Cardiac fibroblast (primary cell): ENCODE measurements at regions not wholly inside any gene's neighbourhood (a gene's known extent, or its start where the extent isn't known, plus 50 kb on each side); places are given as distances from the start of the nearest gene placed in this dataset.

Source experiments
- DNase-seq, 2 donors: peaks; one replicate each; pipeline versions ENCODE4 v3.0.0 to v3.0.0-alpha.2; 2010; ENCODE audit warnings: low read depth in 2 of 2
- H3K4me3 ChIP-seq, 2 donors: replicated peaks in 1 of 2; 1 replicate in 1 of 2; 2 replicates in 1 of 2; pipeline ENCODE4 v1.5.1; 2011; ENCODE audit warnings: low read depth in 2 of 2, low read length in 2 of 2, mild to moderate bottlenecking in 2 of 2, moderate library complexity in 1 of 2
- TF ChIP-seq, protein P1 (sequence below): IDR thresholded peaks from one replicate; pipeline ENCODE4 v1.5.1; 2011; ENCODE audit warnings: low read depth, mild to moderate bottlenecking, low read length, inconsistent platforms

DNA sequence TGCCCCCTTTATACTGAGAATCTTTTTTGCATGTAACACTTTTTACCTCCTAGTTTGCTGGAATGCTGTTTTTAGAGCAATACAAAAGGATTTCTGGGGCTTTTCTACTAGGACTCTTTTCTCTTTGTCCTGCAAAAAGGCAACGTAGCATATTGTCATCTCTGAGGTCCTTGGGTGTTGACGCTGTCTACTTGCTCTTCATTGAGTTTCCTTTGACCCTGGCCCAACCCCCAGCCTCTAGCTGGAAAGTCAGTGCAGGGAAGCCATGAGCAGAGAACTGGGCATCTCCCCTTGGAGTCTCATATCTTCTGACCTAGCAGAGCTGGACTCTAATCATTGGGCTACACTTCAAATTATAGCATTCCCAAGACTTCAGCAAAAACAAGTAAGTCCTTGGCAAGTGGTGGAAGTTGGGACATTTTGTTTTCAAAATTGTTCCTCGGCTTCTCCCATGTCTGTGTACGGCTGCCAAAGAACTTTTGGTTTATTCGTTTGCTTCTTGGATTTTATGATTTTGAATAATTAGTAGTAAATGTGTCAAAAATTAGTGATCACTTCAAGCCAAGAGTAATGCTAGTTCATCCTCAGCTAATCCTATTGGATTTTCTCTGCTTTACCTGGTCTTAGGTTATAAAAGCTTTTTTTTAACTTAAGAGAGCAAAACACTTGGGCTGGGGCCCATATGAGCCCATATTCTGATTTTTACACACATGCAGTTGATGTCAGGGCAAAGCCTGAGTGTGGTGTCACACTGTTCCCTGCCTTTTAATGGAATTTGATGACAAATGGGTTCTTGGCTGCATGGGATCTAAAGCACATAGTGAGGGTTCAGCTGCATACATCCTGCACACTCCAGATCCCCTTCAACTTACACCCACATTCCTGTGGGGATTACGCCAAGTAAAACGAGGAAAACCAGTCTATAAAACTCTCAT is 419.5 kb upstream of the C2CD4B start:
- TF ChIP-seq, protein P1, sequence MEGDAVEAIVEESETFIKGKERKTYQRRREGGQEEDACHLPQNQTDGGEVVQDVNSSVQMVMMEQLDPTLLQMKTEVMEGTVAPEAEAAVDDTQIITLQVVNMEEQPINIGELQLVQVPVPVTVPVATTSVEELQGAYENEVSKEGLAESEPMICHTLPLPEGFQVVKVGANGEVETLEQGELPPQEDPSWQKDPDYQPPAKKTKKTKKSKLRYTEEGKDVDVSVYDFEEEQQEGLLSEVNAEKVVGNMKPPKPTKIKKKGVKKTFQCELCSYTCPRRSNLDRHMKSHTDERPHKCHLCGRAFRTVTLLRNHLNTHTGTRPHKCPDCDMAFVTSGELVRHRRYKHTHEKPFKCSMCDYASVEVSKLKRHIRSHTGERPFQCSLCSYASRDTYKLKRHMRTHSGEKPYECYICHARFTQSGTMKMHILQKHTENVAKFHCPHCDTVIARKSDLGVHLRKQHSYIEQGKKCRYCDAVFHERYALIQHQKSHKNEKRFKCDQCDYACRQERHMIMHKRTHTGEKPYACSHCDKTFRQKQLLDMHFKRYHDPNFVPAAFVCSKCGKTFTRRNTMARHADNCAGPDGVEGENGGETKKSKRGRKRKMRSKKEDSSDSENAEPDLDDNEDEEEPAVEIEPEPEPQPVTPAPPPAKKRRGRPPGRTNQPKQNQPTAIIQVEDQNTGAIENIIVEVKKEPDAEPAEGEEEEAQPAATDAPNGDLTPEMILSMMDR: no peak
- no peak for DNase-seq
- no peak overlapping the region for H3K4me3 ChIP-seq

DNA sequence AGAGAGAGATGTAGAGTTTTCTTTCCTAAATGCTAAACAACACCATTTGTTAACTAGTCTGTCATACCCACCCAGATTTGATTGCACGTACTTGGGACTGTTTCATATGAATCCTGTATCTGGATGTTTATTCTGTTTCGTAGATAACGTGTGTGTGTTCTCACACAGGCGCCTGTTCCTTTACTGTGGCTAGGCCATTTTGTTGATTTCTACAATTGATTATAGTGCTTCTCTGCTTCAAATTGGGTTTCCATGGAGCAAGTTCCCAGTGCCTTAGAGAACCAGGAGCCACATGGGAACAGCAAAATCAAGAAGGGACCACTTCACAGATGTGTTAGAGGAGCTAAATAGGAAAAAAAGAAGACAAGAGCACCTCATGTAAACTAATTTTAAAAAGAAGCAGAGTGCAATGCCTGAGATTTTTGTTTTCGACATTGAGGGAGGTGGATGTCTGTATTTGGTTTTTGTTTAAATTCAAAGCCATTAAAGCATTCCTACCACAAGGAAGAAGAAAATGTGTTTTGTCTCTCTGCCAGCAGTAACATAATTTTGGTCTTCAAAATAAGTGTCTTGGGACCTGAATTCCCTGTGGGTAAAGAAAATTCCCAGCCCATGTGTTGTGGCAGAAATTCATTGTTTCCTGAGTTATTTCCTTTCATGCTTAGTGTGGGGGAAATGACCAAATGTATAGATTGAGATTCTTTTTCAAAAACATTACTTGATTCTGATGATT is 424.0 kb upstream of the C2CD4B start:
- DNase-seq: peak; percentile 52 to 58
- H3K4me3 ChIP-seq: no peak overlapping the region
- TF ChIP-seq, protein P1: peak; percentile 9

DNA sequence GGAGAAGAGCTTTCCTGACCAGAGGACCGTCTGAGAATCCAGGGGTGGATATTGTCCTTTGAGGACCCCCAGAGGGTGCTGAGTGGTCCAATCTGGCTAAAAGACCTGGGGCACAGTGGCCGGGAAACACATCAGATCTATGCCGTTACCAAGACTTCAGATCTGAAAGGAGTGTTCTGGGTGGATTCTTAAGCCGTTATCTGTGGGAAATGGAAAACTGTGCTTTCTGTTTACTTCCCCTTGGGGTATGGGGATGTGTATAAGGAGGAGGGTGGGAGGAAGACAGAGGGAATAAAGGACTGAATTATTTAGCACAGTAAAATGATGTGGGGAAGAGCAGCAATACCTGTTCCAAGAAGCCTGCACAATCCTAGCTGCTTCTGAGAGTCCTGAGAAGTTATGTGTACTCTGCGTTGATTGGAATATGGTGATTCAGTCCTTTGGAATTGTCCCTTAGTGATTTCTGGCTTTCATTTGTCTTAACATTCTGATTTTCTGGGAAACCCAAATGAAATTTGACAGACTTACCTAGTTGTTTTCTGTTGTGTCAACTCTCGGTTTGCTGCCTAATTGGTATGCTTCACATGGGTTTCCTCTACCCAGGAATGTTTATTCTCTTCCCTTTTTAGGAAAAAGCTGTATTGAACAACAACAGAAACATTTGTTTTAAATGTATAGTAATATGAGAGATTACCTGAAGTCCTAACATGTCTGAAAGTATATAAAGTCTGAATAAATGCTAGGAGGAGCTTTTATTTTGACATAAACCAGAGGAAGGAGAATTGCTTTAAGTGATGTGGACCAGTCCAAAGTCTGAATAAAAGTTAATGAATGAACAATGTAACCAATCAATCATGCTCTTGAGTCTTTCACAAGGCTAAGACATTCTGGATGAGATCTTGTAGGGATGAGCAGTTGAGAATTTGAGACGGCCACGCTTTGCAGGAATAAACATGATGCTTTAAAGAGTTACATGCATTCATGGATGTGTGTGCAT is 427.1 kb upstream of the C2CD4B start:
- H3K4me3 ChIP-seq: no peak overlapping the region
- TF ChIP-seq, protein P1: no peak
- peak; percentile 38 to 41 for DNase-seq

DNA sequence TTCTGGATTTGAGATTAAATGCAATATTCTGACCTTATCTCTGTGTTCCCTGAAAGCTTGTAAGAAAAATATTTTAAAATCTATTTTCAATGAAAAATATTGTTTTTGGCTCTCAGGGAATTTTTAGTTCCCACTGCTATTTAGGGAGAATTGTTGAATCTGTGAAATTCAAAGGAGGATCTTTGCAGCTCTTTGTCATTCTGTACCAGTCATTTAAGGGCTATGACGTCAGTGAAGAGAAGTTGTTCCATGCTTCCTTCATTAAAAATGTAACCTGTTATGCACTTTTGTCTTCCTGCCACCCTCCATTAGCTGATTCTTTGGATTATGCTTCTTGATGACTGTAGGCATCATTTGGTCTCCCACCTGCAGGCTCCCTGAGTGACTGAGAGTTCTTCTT is 427.8 kb upstream of the C2CD4B start:
- TF ChIP-seq, protein P1: no peak
- DNase-seq: no peak
- H3K4me3 ChIP-seq: no peak overlapping the region

DNA sequence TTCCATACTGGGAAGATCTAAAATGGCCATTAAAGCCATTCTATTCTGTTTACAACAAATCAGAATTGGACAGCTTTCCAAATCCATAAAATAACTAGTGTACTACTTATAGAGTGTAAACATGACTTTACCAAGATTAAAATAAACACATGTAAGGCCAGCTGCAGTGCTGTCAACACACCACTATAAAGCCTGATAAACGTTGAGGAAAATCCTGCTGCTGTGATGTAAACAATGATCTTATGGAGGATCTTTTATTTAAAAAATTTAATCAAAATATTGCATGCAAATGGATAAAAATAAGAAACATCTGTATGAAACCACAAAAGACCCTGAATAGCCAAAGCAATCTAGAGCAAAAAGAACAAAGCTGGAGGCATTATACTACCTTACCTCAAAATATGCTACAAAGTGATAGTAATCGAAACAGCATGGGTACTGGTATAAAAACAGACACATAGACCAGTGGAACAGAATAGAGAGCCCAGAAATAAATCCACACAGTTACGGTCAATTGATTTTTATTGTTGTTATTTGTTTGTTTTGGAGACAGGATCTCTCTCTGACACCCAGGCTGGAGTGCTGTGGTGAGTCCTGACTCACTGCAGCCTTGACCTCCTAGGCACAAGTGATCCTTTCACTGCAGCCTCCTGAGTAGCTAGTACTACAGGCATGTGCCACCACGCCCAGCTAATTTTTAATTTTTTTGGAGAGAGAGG is 428.8 kb upstream of the C2CD4B start:
- no peak overlapping the region for H3K4me3 ChIP-seq
- TF ChIP-seq, protein P1: no peak
- no peak for DNase-seq
